GM19043 (cell line): ENCODE measurements at regions not wholly inside any gene's neighbourhood (a gene's known extent, or its start where the extent isn't known, plus 50 kb on each side); places are given as distances from the start of the nearest gene placed in this dataset.
"Not testable (repeated sequence)": the region's sequence is repeated elsewhere in the genome, so short reads cannot be mapped to it uniquely, and the experiment has no call there.

ENCODE experiments used
- ATAC-seq: cut with Tn5 transposase; IDR thresholded peaks from one replicate; pipeline ENCODE4 v1.9.1; 2021; ENCODE audit warnings: low read depth; ENCODE audit not compliant: unreplicated experiment

DNA sequence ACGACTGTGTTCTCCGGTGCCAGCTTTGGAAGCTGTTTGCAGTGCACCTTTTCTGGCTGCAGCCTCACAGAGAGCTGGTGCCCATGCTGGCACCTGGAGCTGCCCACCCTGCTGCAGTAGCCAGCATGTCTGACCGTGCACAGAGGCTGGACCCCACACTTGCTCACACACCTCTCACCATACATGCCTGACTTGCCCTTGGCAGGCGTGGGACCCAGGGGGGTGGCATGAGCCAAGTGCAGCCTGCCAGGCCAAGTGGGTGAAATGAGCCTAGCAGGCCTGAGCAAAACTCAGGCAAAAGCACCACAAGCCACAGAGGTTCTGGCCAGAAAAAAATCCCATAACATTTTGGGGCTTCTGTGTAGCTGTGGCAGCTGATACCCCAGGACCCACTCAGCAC is 258.8 kb downstream of the XPNPEP1 start:
- ATAC-seq: no peak

GRCh38 chr10:109663122-109663521 is 260.2 kb downstream of the XPNPEP1 start:
- ATAC-seq: no peak

GRCh38 chr10:109652612-109653011 is 270.7 kb downstream of the XPNPEP1 start:
- not testable (repeated sequence) for ATAC-seq

DNA sequence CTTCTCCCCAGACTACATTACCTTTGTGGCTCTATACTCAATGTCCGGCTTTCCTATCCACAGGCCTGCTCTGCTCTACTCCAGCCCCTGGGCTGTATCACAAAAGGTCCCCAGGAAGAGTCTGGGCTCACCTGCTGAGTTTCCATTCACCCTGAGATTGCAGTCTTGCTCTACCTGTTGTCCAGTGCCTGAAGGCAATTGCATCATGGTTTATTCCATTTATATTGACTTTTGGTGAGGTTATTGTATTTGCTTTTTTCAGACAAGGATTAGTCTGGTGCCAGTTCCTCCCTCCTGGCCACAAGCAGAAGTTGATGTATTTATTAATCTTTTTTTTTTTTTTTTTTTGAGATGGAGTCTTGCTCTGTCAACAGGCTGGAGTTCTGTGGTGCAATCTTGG is 273.1 kb downstream of the XPNPEP1 start:
- ATAC-seq: no peak

GRCh38 chr10:109647627-109648026 is 275.7 kb downstream of the XPNPEP1 start:
- no peak for ATAC-seq

- ATAC-seq: no peak
Observed at GRCh38 chr10:109633846-109634245, 289.5 kb downstream of the XPNPEP1 start.

DNA sequence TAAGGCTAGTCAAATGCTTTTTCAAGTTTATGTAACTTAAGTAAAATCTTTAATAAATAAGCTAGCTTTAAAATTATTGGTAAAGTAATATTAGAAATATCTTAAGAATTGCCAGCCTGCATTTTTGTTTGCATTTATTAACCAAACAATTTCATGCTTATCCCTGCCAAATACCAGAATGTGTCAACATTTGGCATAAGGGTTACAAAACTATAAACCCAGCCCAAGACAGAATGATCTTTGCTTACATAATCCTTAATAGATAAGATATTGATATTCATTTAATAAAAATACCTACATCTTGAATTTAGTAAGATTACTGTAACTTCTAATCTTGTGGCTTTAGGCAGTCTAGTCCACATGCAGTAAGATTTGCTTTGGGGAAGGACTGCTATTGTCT is 290.3 kb downstream of the XPNPEP1 start:
- ATAC-seq: not testable (repeated sequence)

- ATAC-seq: no peak
Observed at GRCh38 chr10:109624939-109625338, 298.4 kb downstream of the XPNPEP1 start.

DNA sequence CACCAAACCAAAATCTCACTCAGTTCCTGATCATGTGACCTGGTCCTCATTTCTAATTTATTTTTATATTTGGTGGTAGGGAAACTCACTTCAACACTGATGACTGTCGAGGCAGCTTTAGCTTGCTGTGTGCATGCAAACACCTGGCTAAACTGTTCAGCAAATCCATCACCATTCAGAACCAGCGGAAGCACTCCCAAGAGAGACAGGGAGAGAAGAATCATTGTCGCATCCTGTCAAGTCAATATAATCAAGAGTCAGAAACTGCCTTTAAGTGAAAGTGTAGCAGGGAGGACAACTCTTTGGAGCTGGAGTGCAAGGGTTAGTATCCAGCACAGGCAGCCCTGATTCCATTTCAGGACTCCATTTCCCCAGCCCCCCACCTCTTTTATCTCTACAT is 300.7 kb downstream of the XPNPEP1 start:
- no peak for ATAC-seq

DNA sequence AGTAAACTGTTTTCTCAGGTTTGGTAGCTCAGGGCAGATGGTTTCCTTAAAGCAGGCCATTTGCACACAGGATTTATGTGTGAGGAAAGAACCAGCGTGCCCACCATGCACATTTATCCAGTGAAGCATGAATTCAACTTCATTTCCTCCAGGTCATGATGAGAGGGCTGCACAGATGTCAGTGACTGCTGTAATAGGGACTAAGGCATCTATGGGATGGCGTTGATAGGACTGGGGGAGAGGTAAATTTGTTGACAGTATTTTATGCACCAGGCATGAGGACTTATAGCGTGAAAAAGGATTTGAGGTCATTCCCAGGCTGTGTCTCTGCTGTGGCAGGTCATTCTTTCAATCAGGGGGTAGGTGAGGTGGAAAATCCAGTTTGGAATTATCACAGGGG is 302.9 kb downstream of the XPNPEP1 start:
- ATAC-seq: no peak

DNA sequence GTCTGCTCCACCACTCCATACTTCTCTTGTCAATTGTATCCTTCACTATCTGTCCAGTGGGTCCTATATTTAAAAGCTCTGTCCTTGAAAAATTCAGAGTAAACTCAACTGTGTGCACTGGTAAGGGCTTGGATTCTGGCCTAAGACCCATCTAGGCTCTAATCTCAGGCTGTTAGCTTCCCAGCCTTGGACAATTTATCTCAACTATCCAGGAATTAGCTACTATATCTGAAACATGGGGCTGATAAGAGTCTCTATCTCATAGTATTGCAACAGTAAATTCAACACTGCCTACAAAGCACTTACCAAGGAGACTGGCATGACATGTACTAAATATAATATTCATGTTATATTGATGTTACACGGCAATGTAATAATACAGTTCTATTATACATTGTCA is 303.4 kb downstream of the XPNPEP1 start:
- no peak for ATAC-seq

DNA sequence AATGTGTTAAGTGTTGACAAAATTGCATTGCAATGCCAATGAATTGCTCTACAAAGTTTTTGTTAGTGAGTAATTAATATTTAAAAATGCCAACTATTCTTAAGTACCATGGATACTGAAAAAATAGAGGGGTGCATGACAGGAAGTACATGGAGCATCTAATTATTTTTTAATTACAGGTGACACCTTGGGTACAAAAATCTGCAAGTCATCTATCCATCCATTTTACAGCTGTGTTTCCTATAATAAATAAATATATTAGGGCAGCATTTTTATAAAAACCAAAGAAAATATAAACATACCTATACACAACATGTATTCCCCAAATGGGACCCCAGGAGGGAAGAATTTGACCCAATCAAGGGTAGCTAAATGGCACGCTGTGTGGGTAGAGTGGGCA is 304.6 kb downstream of the XPNPEP1 start:
- ATAC-seq: no peak

DNA sequence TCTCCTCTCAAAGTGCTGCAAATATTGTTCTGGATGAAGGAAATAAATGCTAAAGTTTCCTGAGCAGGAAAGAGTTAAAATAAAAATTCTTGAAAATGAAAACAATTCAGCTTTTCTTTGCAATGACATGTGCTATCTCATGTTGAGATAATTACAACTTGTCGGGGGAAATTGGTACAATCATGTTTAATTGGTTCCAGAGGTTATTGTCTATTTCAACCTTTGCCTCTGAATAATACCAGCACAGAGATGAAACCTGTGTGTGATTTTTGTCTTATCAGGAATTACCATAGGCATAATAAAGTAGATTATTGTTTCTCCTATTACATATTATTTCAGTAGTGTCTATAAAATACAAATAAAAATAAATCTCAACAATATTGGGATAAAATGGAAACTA is 305.0 kb downstream of the XPNPEP1 start:
- ATAC-seq: no peak

DNA sequence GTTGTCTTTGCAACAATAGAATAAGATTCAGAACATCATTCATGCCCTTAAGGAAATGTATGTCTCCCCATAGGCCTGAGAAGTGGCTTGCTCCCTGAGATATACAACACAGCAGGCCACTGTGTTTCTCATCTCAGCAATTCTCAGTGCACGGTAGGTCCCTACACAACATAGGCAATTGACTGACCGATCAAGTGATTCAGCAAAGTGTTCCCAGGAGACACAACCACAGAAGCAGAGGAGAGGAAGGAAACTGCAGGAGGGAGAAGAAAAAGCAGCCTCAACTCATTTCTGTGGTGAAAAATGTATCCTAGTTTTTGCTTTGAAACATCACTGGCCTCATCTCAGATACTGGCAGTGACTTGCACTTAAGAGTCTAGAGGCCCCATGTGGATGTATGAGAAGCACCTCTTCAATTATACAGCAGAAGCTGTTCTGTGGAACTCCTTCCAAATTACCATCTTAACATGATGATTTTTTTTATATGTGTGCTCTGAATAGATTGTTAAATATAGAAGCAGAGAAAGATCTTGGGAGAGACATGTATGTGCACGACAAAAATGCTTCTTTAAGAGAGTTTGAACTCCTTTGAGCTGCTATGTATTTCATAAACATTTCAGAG is 306.8 kb downstream of the XPNPEP1 start:
- no peak for ATAC-seq

DNA sequence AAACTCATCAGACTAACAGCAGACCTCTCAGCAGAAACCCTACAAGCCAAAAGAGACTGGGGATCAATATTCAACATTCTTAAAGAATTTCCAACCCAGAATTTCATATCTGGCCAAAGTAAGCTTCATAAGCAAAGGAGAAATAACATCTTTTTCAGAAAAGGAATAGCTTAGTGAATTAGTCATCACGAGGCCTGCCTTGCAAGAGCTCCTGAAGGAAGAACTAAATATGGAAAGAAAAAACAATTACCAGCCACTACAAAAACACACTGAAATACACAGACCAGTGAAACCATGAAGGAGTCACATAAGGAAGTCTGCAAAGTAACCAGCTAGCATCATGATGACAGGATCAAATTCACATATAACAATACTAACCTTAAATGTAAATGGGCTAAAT is 328.0 kb downstream of the XPNPEP1 start:
- ATAC-seq: not testable (repeated sequence)

DNA sequence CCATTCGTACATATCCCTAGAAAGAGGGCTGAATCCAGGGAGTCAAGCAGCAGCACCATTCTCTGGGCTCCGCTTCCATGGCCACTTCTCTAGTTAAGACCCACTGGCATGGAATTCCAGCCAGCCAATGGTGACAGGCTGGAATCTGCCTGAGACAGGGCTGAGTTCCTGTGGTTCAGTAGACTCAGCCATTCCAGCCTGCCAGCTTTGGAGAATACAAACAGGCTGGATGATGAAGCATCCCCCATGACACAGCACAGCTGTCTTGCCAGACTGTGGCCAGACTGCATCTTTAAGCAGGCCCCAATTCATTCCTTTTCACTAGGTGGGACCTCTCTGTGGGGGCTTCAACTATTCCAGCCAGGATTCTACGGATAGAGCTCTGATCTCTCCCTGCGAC is 329.6 kb downstream of the XPNPEP1 start:
- no peak for ATAC-seq

GRCh38 chr10:109592391-109592790 is 330.9 kb downstream of the XPNPEP1 start:
- no peak for ATAC-seq

DNA sequence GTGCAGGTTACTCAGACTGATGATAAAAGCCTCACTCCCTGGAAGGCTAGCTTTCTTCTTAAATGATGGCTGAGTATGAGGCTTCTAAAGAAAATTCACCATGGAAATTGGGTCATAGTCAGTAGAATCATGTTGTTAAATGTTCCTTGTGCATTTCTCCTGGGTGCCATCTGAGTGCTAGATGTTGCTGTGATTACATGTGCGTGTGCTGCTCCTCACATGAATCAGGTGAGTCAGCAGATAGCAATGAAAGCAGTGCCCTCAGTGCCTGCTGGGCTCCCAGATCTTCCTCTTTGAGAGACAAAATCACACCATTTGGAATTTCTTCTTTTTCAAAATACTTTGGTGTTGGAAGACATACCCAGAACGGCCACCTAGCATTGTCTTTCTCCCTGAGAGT is 331.7 kb downstream of the XPNPEP1 start:
- no peak for ATAC-seq

GRCh38 chr10:109588259-109588658 is 335.1 kb downstream of the XPNPEP1 start:
- ATAC-seq: no peak

GRCh38 chr10:109587366-109587765 is 335.9 kb downstream of the XPNPEP1 start:
- ATAC-seq: no peak

DNA sequence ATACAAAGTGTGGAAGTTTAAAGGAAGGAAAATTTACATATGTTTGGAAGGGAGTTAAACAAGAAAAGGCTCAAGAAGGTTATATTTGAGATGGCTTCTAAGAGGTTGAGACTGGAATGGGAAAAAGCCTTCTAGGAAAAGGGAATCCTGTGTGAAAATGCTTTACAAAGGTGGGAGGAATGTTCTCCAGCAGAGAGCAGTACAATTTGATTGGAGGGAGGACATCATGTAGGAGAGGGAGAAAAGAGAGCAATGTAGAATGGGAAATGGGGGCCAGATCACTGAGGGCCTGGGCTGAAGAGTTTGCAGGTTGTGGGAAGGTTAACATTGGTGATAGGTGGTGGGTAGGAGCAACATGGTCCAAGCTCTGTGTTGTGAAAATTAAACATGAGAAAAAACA is 366.9 kb downstream of the XPNPEP1 start:
- no peak for ATAC-seq

DNA sequence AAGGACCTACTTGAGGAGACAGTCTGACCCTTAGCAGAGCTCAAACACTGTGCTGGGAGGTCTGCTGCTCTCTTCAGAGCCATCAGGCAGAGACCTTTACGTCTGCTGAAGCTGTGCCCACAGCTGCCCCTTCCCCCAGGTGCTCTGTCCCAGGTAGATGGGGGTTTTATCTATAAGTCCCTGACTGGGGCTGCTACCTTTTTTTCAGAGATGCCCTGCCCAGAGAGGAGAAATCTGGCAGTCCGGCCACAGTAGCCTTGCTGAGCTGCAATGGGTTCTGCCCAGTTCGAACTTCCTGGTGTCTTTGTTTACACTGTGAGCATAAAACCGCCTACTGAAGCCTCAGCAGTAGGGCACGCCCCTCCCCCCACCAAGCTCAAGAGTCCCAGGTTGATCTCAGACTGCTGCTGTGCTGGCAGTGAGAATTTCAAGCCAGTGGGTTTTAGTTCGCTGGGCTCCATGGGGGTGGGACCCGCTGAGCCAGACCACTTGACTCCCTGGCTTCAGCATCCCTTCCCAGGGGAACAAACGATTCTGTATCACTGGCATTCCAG is 381.2 kb downstream of the XPNPEP1 start:
- ATAC-seq: not testable (repeated sequence)

DNA sequence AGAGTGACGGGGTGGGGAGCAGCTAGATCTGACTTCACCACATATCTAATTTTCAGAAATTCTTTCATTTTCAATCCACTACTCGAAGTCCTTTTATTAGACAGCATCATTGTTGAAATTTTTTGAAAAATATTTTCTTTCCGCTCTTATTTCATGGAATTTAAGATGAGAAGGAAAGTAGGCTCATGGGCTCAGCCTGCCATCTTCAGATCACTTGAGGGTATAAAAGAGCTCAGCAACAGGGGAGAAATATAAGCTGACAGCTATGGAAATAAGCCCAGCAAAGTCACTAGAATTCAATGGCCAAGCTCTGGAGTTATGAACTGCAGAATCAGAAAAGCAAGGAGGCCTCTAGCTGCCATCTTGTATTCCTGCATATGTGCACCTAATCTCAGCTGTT is 389.1 kb downstream of the XPNPEP1 start:
- ATAC-seq: no peak
